Islet precursor cell (in vitro differentiated cells): ENCODE measurements at regions not wholly inside any gene's neighbourhood (a gene's known extent, or its start where the extent isn't known, plus 50 kb on each side); places are given as distances from the start of the nearest gene placed in this dataset.

Source experiments
- DNase-seq: peaks from one replicate; pipeline ENCODE4 v3.0.0-alpha.2; 2018

DNA sequence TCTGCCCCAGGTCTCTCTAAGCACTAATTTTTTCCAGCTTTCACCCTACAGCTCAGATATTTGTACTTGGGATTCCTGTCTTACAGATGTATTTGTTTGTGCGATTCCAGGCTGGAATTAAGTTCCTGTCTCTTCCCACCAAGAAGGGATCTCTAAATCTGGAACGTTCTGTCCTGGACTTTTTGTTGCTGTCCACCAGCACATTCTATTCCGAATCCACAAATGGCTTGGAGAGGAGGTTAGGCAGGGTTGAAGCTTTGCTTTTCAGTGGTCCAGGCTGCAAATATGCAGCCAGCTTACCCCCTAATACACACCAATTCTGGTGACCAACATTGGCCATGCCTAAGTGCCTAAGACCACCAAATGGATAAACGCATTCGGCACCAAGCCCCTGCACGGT, 315.0 kb downstream of the TNS1 start:
- DNase-seq, result peak; percentile 22

DNA sequence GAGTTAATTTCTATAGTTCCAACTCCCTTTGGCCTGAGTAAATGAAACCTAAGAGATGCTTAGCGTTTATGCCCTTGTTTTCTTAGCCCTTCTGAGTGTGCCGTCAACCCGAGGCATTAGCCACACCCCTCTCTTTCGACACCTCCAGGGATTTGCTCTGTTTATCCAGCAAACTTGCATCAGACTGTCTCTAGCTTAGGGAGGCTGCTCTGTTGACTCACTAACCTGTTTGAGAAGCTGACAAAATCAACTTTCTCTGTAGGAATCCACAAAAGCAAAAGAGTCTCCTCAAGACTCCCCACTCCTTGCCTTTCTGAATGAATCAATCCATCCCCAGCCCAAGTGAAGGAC, 317.6 kb downstream of the TNS1 start:
- peak; percentile 81 for DNase-seq

DNA sequence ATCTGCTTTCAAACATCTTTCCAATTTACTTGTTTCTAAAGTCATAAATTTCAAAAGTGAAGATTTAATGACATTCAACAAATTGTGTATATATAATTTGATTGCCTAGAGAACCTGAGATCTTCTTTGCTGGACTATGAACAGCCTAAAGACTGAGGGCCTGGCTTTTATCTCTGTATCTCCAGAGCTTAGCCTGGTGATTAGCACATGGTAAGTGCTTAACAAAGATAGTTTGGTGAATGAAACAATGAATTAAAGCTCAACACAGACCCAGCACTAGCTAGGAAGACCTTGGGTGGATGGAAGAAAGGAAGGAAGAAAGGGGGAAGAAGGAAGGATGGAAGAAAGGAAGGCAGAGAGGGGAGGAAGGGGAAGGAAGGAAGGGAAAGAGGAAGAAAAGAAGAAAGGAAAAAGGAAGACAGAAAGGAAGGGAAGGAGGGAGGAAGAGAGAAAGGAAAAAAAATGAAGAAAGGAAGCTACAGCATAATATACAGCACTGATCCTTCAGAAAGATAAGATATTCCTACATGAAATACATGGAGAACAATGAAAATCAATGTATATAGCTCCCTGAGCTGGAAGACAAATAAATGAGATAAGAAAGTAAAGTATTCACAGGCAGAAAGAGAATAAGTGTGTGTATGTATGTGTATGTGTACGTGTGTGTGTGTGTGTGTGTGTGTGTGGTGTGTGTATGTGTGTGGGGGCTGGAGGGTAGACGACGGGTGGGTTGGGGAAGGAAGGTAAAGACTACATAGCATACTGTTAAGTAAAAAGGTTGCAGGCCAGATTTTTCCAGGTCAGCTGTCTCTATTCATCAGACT, 318.2 kb downstream of the TNS1 start:
- DNase-seq, result peak; percentile 5

DNA sequence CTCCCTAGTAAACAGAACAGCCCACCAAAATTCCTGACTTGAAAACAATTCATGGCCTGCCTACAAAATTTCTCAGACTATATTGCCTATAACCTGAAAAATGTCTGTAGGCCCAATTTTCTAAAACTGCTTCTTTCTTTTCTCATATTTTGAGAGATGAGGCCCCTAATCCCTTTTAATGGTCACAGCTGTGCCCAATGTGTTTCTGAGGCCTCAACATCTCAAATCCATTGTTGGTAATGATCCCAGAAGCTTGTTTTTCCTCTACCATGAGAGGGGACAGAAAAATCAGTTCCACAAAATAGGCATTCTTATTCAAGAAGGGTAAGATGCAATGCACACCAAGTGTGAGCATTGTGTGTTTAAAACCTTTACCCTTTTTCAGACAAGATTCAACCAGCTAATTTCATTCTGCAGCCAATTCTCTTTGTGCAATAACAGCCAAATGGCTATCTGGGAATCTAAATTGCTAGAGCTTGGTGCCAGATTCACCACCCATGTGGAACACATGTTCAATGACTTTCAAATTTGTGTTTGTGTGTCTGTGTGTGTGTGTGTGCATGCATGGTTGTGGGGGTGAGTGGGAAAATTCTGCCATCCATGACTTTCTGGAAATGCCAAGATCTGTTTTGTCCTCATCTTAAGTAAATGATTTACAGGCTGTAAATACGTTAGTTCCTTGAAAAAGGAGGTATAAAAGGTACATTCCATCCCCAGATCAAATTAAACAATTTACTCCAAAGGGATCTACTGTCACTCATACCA, 319.5 kb downstream of the TNS1 start:
- DNase-seq, result no peak

DNA sequence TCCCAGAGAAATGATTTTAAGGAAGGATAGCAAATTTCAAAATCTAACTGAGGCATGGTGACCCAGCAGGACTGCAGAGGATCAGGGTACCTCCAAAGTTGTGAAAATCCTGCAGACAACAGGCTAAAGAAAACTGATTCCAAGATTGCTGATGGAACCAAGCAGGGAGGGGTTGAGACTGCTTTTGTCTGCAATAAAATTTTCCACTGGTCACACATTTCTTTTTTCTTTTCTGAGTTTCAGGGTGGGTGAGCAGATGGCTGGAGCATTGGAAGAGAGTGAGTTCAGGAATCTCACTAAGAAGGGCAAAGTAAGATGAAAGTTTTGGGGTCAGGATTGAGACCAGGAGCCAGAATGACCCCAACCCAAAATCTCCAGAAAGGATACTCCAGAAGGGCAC, 321.0 kb downstream of the TNS1 start:
- peak; percentile 7 for DNase-seq

DNA sequence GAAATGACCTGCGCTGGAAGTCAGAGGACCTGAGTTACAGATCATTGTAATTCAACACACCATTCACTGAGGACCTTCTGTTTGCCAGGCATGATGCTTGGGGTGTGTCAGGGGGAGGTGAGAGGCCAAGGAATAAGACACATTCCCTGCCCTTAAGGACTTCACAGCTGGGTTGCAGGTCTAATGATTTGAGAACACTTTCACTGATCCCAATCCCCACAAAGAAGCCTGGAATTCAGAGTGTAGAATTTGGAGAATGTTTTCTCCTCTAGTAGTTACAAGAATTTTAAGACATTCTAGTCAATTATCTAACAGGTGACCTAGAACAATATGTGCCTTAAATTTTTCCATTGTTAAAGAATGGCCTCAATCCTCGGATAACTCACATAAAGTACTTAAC, 322.4 kb downstream of the TNS1 start:
- peak; percentile 21 for DNase-seq

DNA sequence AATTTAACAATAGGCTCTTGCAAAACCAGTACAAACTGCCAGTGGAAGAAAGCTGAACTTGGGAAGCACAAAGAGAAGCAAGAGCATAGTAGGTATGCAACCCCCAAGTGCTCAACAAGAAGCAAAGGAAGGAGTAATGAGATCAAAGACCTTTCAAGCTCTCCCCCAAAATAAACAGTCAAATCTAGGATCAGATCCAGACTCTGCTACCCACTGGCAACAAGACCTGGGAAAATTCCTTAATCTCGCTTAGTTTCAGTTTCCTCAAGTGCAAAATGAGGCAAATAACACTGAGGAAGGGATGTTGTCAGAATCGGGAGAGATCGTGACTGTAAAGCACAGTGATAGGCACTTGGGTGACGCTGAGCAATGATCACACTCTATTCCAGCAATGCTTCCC, 329.2 kb downstream of the TNS1 start:
- no peak for DNase-seq

DNA sequence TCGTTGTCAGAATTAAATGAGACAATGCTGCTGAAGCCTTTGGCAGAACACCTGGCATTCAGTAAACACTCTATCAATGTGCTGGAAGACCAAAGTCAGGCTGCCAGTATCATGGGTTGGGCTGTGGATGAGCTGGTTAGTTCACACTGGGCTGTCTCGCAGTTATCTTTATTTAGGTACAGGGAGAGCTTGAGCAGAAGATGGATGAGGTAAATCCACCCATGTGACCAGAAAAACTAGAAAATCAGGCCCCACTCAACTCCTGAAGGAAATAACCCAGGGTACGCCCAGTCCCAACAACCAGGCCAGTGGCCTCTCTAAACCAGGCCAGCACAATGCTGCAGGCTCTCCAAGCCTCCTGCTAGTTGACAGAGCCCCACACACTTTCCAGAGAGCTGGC, 330.3 kb downstream of the TNS1 start:
- DNase-seq, result peak; percentile 69

DNA sequence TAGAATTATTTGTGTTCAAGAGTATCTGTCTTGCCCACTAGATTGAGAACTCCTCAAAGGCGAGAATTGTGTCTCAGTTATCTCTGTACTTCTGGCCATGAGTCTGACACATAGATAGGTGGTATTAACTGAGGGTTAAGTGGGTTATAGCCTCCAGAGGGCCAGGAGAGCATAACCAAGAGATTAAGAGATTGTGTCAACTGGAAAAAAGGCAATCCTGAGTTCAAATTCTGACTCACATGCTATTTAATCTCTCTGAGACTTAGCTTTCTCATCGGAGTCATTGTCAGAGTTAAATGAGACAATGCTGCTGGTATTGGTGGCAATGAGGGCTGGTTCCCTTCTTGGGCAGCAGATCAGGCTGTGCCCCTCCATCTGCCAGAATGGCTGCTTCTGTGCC, 330.9 kb downstream of the TNS1 start:
- DNase-seq, result no peak

DNA sequence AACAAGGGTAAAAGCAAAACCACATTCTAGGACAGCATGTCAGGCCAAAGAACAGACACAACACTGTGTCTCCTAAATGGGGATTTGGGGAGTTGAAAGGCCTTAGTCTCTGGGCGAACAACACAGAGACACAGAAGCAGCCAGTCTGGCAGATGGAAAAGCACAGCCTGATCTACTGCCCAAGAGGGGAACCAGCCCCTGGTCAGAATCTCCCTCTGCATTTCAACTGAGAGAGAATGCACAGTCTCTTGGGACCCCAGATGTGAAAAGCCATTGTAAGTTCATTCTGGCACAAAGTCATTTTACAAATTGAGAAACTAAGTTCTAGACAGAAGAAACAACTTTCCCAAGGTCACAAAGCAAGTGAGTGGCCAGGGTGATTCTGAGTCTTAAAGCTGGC, 331.7 kb downstream of the TNS1 start:
- no peak for DNase-seq

DNA sequence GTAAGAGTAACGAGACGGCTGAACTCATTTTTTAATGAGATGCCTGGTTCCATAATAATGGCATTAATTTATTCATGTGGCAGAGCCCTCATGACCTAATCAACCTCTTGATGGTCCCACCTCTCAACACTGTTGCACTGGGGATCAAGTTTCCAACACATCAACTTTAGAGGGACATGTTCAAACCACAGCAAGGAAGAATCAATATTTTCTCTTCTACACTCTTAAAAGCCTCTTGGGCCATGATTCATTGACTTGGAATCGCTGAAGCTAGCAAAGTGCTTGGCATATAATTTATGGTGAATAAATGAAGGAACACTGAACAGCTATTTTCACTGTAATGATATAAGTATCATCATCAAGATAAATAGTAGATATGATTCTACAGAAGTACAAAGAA, 333.0 kb downstream of the TNS1 start:
- DNase-seq, result no peak

DNA sequence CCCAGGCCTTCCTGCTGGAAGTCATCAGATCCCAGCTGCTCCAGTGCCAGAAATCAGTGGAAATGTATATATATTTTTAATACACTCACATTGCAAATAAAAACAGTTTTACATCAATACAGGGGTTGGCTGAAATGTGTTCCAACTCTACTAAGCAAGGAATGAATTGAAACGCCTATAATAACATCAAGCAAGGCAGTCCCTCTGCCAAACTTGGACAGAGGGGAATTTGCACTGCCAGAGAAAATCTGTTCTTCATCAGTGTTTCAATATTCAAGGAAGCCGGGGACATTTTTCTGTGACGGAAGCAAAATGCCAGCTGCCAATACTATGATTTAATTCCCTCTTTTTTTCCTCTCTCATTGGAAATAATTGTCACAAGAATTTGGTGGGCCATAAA, 335.3 kb downstream of the TNS1 start:
- no peak for DNase-seq

DNA sequence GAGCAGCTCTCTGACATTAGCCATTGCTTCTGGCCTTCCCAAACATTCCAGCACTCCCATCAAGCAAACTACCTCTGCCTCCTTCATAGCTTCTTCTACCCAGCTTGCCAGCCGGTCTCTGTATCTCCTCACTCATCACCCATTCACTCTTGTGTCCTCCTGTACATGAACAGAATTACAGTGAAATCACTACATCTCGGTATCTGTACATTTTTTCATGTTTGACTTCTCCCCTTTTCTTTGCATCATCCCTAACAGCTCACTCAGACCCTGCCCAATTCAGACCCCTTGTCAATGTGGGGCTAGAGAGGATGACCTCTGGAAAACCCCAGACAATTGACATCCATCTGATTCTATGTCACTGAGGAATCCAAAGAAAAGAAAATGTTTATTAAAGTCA, 335.8 kb downstream of the TNS1 start:
- DNase-seq, result no peak

DNA sequence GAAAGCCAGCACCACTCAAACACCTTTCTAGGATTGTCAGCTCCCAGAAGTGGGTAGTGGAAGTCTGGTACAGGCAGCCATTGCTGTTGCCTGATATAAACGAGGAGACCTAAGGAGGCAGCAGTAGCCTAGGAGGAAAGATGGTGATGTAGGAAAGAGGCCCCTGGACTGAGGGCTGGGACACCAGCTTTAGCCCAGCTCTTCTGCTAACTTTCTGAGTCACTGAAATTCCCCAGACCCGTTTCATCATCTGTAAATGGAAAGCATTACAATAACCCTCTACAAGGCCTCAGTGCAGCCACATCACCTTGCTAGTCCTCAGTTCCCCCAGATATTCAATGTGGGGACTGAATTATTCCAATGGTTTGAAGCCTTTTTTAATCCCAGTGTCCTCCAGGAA, 336.5 kb downstream of the TNS1 start:
- no peak for DNase-seq

DNA sequence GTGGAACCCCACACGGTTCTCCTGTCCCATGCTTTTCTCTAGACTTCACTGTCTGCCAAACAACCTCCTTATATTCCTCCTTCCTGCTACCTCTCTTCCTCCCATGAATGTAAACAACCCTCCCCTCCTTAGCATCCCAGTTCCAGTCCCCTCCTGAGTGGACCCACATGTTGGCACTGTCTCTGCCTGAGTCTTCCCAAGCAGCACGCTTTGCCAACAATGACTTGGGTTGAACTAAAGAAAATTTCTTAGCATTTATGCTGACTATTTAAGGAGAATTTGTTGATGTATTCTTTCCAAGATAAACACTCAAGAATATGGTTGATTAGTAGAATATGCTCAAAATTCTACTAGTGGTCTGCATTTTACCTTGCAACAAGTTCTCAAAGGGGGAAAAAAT, 338.0 kb downstream of the TNS1 start:
- DNase-seq, result no peak

DNA sequence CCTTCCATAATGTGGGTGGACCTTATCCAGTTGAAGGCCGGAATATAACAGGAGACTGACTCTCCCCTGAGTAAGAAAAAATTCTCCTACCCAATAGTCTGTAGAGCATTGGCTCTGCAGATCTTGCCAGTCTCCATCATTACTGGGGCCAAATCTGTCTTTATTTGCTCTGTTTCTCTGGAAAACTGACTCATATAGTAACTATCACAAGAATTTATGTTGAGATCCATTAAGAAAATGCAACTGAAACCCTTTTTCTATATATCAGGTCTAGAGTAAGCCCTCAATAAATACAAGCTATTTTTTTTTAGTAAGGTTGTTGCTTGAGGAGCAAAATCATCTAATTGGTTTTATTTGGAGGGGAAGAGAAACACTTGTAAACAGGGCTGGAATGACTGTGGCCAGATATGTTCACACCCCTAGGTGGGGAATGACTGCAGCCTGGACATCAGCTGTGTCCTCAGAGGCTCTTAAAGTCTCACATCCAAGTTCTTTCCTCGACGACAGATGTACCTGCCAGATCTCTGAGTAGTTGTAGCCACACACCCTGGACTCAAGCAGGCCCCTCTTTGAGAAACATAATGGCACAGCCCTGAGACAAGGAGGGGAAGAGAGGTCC, 339.7 kb downstream of the TNS1 start:
- peak; percentile 37 for DNase-seq

DNA sequence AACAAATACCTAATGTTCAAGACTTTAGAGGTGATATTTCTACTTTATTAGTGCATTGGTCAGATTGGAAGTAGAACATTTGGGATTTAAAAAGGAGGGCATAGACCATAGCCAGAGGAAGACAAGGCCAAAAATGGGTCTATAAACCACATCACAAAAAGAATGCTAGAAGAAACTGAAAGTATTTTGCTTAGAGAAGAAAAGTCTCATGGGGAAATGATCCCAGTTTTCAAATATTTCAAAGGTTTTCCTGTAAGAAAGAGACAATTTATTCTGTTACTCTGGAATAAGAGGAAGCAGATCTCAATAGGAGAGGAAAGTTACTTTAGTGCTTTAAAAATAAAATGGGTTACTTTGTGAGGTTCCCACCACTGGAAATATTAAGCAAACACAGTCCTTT, 341.4 kb downstream of the TNS1 start:
- DNase-seq, result no peak

DNA sequence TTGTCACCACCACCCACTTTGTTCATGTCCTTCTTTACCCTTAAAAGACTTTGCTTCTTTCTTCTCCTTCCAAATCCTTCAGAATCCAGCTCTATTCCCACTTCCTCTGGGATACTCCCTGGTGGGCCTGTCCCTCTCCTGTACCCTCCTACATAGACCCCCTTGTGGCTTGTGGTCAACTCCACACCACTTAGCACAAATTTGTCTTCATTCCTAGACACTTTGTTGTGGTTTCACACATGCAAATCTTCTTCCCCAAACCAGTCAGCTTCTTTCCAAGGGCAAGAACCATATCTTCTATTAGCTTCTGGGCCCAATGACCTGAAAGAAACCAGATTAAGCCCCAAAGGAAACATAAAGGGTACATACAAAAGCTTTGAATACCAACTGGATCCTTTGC, 342.4 kb downstream of the TNS1 start:
- peak; percentile 26 for DNase-seq

DNA sequence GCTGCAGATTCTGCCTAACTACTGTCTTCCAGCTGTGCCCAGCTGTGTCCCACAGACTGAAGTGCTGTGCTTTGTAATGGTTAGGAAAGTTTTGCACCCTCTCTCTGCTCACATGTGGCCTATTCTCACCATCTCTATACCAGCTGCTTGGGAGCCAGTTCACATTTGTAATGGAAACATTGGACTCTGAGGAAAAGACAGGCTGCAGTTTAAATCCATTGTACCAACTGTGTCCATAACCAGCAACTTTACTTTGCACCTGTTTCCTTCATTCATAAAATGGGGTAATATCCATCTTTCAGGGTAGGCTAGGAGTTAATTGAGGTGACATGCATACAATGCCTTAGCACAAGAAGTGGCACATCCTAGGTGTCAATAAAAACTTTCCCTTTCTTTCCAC, 344.0 kb downstream of the TNS1 start:
- no peak for DNase-seq

DNA sequence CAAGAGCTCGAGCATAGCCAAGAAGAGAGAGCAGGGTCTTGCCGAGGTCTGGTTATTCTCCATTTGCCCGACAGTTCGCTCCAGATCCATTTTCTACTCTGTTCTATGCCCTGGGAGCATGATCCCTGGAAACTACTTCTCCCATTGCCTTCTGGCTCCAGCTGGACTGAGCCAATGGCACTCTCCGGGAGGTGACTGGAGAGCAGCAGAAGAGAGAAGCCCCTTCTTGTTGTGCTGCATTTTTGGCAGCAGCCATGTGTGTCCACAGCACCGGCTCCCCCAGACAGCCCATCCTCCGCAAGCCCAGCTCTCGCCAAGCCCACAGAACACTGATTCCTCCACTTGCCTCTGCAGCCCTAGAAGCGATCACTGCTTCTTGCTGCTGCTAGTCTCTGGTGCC, 345.5 kb downstream of the TNS1 start:
- DNase-seq, result peak; percentile 51

DNA sequence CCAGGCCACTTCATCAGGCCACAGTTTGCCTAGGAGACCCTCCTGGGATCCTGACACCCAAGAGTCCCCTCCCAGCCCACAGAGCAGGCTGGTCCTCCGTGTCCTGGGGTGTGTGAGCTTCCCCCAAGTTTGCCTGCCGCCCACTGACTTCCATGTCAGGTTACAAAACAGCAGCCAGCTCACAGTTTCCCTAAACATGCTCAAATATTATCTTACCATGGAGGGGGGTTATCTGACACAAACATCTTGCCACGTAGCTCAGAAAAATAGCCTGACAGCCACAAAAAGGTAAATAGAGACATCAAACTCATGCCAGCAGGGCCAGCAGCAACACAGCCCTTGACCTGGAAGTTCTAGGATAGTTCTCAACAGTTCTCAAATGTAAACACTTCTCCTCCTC, 346.5 kb downstream of the TNS1 start:
- peak; percentile 1 for DNase-seq

DNA sequence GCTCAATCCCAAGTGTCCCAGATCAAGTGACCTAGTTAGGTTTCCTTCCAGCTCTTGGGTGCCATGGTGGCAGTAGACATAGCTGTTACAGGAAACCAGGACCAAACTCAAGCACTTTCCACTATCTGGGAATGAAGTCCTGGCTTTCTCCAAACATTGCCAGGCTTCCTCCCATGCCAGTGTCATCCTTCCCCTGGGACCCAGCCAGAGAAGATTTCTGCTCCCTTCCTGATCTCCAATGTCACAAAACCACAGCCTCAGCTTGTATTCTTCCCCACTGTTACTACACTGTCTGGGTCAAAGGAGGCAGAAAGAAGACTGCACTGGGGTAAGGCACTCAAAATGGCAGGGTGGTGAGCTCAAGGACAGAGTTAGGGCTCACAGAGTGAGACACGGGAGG, 347.1 kb downstream of the TNS1 start:
- DNase-seq, result peak; percentile 15

DNA sequence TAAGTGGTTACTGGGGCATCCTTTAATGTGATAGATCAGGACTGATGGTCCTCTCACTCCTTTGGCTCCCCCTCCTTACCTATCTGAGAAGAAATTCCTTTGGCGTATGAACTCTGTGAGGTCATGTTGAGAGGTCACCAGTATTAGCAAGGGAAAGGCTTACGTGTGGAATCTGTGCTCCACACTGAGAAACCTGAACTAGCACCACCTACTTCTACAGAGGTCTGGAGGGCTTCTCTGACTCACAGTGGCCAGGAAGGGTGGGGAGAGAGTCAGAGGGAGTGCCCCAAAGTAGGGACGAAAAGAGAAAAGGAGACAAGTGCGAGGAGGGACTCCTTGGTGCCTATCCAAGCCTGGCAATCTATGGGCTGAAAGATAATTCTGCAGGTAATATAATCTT, 348.6 kb downstream of the TNS1 start:
- DNase-seq, result no peak
